ENCODE measurements at regions not wholly inside any gene's neighbourhood (a gene's known extent, or its start where the extent isn't known, plus 50 kb on each side); places are given as distances from the start of the nearest gene placed in this dataset.
"Not testable (repeated sequence)": the region's sequence is repeated elsewhere in the genome, so short reads cannot be mapped to it uniquely, and the experiment has no call there.

- H3K4me1 ChIP-seq (ENCODE audit: control insufficient read depth in 3 of 3, insufficient read depth in 3 of 3, low read length in 3 of 3): peaks cover 13 to 28% (median 15%) of the 10 kb centered on the region in 3 donors
- H3K36me3 ChIP-seq (ENCODE audit: control insufficient read depth in 3 of 3, insufficient read depth in 3 of 3, low read length in 3 of 3); H3K9ac ChIP-seq (ENCODE audit: low read depth in 1 of 3, low read length in 3 of 3): not testable (repeated sequence)
Measured at GRCh38 chr3:194056323-194056722, 79.6 kb upstream of the HES1 start.

DNA sequence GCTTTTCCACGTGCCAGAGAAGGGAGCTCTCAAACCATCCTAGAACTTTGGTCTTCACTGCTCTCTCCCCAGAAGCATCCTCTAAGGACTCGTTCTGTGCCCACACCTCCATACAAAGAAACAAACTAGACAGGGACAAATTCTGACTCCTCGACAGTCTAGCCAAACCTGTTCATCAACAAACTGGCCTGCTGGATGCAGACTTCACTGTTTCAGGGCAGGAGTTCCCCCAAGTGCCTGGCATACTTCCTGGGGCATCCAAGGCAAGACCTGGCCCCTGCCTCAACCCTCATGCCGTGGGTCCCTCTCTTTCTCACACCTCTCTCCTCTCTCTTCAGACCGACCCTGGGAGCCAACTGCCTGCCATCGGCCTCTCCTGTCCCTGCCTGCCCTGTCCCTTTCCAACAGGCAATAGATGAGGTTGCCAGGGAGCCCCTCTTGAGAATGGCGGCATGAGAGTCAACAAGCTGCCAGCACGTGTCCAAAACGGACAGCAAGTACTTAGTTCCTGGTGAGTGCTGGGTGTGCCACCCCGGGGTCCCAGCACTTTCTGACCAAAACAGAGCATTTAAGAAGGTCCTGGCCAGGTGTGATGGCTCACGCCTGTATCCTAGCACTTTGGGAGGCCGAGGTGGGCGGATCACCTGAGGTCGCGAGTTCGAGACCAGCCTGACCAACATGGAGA is 79.1 kb upstream of the HES1 start:
- H3K36me3 ChIP-seq (ENCODE audit: control insufficient read depth in 3 of 3, insufficient read depth in 3 of 3, low read length in 3 of 3): no peaks in the 10 kb centered on the region
- H3K27ac ChIP-seq (ENCODE audit: low read depth, low read length): no peak overlapping the region
- no peak overlapping the region for H3K4me3 ChIP-seq (ENCODE audit: low read length in 3 of 3)
- H3K9ac ChIP-seq (ENCODE audit: low read depth in 1 of 3, low read length in 3 of 3): no peak overlapping the region
- no peaks in the 10 kb centered on the region for H3K9me3 ChIP-seq (ENCODE audit: control insufficient read depth in 3 of 3, low read length in 3 of 3)
- no peaks in the 10 kb centered on the region for H3K27me3 ChIP-seq (ENCODE audit: control insufficient read depth in 3 of 3, insufficient read depth in 3 of 3, low read length in 3 of 3)
- peaks cover 15 to 31% (median 17%) of the 10 kb centered on the region in 3 donors for H3K4me1 ChIP-seq (ENCODE audit: control insufficient read depth in 3 of 3, insufficient read depth in 3 of 3, low read length in 3 of 3)

More at GRCh38 chr3:194056323-194056722, 79.6 kb upstream of the HES1 start:
- not testable (repeated sequence) for H3K4me3 ChIP-seq (ENCODE audit: low read length in 3 of 3); H3K27ac ChIP-seq (ENCODE audit: low read depth, low read length); H3K9me3 ChIP-seq (ENCODE audit: control insufficient read depth in 3 of 3, low read length in 3 of 3); H3K27me3 ChIP-seq (ENCODE audit: control insufficient read depth in 3 of 3, insufficient read depth in 3 of 3, low read length in 3 of 3)

- Histone ChIP-seq H3K9me3 (ENCODE audit: control insufficient read depth in 3 of 3, low read length in 3 of 3) (no peaks in the 10 kb centered on the region), H3K9ac (ENCODE audit: low read depth in 1 of 3, low read length in 3 of 3) (peak overlapping the region in 2 of 3 donors; percentile 10 to 28), H3K36me3 (ENCODE audit: control insufficient read depth in 3 of 3, insufficient read depth in 3 of 3, low read length in 3 of 3) (no peaks in the 10 kb centered on the region)
Measured at GRCh38 chr3:194057570-194058188, 78.3 kb upstream of the HES1 start.

DNA sequence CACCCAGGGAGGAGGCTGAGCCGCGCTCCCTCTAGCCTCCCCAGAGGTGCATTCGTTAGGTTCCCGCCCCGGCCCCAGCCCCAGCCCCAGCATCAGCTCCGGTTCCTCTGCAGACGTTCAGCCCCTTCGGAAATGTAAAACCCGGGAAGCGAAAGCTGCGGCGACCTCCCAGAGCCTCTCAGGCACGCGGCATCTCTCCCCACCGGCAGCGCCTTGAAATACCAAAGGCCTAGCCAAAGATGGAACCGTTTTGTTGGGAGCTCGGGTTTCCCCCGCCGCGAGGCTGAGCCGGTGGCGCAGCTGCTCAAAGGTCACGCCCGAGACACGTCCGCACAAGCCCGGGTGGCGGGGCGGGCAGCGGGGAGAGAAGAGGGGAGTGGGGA is 77.8 kb upstream of the HES1 start:
- peak overlapping the region in 2 of 3 donors; percentile 42 to 59 for H3K4me3 ChIP-seq (ENCODE audit: low read length in 3 of 3)
- H3K36me3 ChIP-seq (ENCODE audit: control insufficient read depth in 3 of 3, insufficient read depth in 3 of 3, low read length in 3 of 3): no peaks in the 10 kb centered on the region
- H3K27ac ChIP-seq (ENCODE audit: low read depth, low read length): peak overlapping the region; percentile 42
- peak overlapping the region in 2 of 3 donors; percentile 10 to 28 for H3K9ac ChIP-seq (ENCODE audit: low read depth in 1 of 3, low read length in 3 of 3)
- no peaks in the 10 kb centered on the region for H3K9me3 ChIP-seq (ENCODE audit: control insufficient read depth in 3 of 3, low read length in 3 of 3)
- H3K4me1 ChIP-seq (ENCODE audit: control insufficient read depth in 3 of 3, insufficient read depth in 3 of 3, low read length in 3 of 3): peaks cover 17 to 31% (median 17%) of the 10 kb centered on the region in 3 donors
- no peaks in the 10 kb centered on the region for H3K27me3 ChIP-seq (ENCODE audit: control insufficient read depth in 3 of 3, insufficient read depth in 3 of 3, low read length in 3 of 3)

More at GRCh38 chr3:194057570-194058188, 78.3 kb upstream of the HES1 start:
- Histone ChIP-seq H3K27ac (ENCODE audit: low read depth, low read length) (peak overlapping the region; percentile 42), H3K4me3 (ENCODE audit: low read length in 3 of 3) (peak overlapping the region in 2 of 3 donors; percentile 42 to 59), H3K27me3 (ENCODE audit: control insufficient read depth in 3 of 3, insufficient read depth in 3 of 3, low read length in 3 of 3) (no peaks in the 10 kb centered on the region), H3K4me1 (ENCODE audit: control insufficient read depth in 3 of 3, insufficient read depth in 3 of 3, low read length in 3 of 3) (peaks cover 15 to 31% (median 17%) of the 10 kb centered on the region in 3 donors)

DNA sequence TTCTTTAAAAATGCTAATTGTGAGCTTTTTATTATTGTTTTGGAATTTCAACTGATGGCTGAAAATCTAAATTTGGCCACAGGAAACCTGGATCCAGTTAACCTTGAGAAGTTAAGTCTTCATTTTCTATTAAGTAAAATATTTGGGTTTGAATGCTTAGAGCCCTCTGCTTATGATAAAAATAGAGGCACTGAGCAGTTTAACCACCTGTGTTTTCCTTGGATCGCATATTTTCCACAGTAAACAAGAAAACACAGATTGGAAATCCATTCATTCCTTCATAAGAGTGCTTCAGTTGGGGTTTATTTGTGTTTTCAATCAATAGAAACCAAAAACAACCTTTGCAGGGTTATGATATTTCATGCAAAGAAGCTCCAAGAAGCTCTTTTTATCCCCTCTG is 77.2 kb upstream of the HES1 start:
- no peaks in the 10 kb centered on the region for H3K36me3 ChIP-seq (ENCODE audit: control insufficient read depth in 3 of 3, insufficient read depth in 3 of 3, low read length in 3 of 3)
- H3K9ac ChIP-seq (ENCODE audit: low read depth in 1 of 3, low read length in 3 of 3): peak overlapping the region; percentile 33 to 72 (median 34)
- no peaks in the 10 kb centered on the region for H3K9me3 ChIP-seq (ENCODE audit: control insufficient read depth in 3 of 3, low read length in 3 of 3)
- H3K4me1 ChIP-seq (ENCODE audit: control insufficient read depth in 3 of 3, insufficient read depth in 3 of 3, low read length in 3 of 3): peaks cover 17 to 32% (median 23%) of the 10 kb centered on the region in 3 donors
- H3K4me3 ChIP-seq (ENCODE audit: low read length in 3 of 3): peak overlapping the region in 1 of 3 donors; percentile 23
- peak overlapping the region; percentile 48 for H3K27ac ChIP-seq (ENCODE audit: low read depth, low read length)
- H3K27me3 ChIP-seq (ENCODE audit: control insufficient read depth in 3 of 3, insufficient read depth in 3 of 3, low read length in 3 of 3): no peaks in the 10 kb centered on the region

DNA sequence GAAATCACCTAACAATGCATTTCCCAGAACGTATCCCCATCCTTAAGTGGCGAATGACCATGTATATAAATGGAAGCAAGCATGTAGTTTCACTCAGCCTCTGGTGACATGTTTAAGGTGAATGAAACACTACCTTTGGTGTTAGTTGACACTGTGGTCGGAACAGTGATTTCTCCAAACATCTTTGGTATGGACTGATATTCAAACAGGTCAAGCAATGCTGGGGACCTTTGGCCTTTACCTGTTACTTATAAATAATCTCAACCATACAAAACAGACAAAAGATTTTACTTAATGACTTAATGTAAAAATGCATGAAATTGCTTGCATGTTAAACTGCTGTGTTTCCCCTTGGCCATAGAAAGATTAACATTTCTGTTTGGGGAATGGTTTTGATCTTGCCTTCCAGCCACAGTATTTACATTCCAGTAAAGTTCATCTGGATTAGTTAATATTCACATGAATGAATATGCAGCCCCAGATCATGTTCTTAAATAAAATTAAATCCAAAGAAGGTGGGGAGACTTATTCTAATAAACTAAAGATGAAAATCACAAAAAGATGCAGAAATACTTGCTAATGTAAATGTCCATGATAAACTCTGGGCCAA is 74.4 kb upstream of the HES1 start:
- no peak overlapping the region for H3K9ac ChIP-seq (ENCODE audit: low read depth in 1 of 3, low read length in 3 of 3)
- no peak overlapping the region for H3K4me3 ChIP-seq (ENCODE audit: low read length in 3 of 3)
- H3K9me3 ChIP-seq (ENCODE audit: control insufficient read depth in 3 of 3, low read length in 3 of 3): no peaks in the 10 kb centered on the region
- no peaks in the 10 kb centered on the region for H3K36me3 ChIP-seq (ENCODE audit: control insufficient read depth in 3 of 3, insufficient read depth in 3 of 3, low read length in 3 of 3)
- H3K27me3 ChIP-seq (ENCODE audit: control insufficient read depth in 3 of 3, insufficient read depth in 3 of 3, low read length in 3 of 3): no peaks in the 10 kb centered on the region
- H3K4me1 ChIP-seq (ENCODE audit: control insufficient read depth in 3 of 3, insufficient read depth in 3 of 3, low read length in 3 of 3): peaks cover 32 to 49% (median 44%) of the 10 kb centered on the region in 3 donors
- H3K27ac ChIP-seq (ENCODE audit: low read depth, low read length): peak overlapping the region; percentile 17

DNA sequence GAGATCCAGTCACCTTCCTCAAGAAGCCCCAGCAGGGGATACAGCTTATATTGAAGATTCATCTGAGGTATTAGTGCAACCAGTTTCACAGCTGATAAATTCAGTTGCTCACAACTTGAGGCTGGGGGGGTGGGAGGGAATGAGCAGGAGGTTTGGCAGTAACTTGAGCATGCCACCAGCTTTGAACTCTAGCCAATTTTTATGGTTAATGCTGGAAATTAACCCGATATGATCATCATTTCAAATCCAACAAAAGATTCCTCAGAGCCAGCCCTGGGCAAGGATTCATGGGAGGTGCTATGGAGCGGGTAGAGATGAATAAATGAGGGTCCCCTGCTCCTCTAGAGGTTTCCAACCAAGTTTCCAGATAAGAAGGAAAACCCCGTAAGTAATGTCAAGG is 73.1 kb upstream of the HES1 start:
- H3K27ac ChIP-seq (ENCODE audit: low read depth, low read length): no peak overlapping the region

DNA sequence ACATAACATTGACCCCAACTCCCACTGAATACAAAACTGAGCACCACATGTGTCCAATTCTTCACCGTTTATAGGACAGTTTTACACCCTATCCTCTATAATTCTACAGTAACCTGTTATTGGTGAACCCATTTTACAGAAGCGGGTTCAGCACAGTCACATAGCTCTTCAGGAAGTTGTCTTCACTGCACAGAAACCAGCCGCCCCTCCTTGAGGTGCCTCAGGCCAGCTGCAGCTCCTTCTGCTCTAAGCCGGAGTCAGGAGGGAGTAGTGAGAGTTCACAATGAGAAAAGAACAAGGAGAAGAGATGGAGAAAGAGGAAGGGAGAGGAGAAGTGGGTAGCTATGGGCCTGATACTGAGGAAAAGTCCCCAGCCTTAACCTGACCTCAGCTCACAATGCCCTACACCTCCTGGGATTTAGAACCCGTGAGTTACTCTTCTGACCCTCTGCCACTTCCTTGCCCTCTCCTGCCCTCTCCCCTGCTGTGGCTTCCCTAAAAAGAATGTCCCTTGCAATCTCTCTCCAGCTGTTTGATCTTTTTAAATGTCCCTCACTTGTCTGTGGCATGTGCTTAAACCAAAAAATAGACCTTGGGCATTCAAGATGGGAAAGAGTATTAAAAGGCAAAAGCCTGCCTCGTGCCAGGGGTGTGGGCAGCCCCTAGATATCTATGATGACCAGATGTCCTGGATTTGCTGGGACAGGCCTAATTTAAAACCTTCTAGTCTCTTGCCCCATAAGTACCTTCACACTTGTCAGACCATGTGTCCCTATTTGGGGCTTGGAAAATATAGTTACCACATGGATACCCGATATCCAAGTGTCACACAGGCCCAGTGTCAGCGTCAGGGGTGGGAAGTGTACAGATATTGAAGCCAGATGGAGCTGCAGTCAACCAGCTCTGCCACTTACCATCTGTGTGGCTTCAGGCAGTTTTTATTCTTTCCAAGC is 71.3 kb upstream of the HES1 start:
- Histone ChIP-seq H3K4me1 (ENCODE audit: control insufficient read depth in 3 of 3, insufficient read depth in 3 of 3, low read length in 3 of 3) (peaks cover 23 to 44% (median 39%) of the 10 kb centered on the region in 3 donors), H3K27ac (ENCODE audit: low read depth, low read length) (peak overlapping the region; percentile 79), H3K9ac (ENCODE audit: low read depth in 1 of 3, low read length in 3 of 3) (peak overlapping the region in 1 of 3 donors; percentile 57), H3K27me3 (ENCODE audit: control insufficient read depth in 3 of 3, insufficient read depth in 3 of 3, low read length in 3 of 3) (no peaks in the 10 kb centered on the region), H3K9me3 (ENCODE audit: control insufficient read depth in 3 of 3, low read length in 3 of 3) (no peaks in the 10 kb centered on the region), H3K36me3 (ENCODE audit: control insufficient read depth in 3 of 3, insufficient read depth in 3 of 3, low read length in 3 of 3) (no peaks in the 10 kb centered on the region), H3K4me3 (ENCODE audit: low read length in 3 of 3) (no peak overlapping the region)

More for the DNA sequence above, 73.1 kb upstream of the HES1 start:
- Histone ChIP-seq H3K9me3 (ENCODE audit: control insufficient read depth in 3 of 3, low read length in 3 of 3) (no peaks in the 10 kb centered on the region), H3K36me3 (ENCODE audit: control insufficient read depth in 3 of 3, insufficient read depth in 3 of 3, low read length in 3 of 3) (no peaks in the 10 kb centered on the region), H3K9ac (ENCODE audit: low read depth in 1 of 3, low read length in 3 of 3) (no peak overlapping the region), H3K4me3 (ENCODE audit: low read length in 3 of 3) (no peak overlapping the region), H3K27me3 (ENCODE audit: control insufficient read depth in 3 of 3, insufficient read depth in 3 of 3, low read length in 3 of 3) (no peaks in the 10 kb centered on the region), H3K4me1 (ENCODE audit: control insufficient read depth in 3 of 3, insufficient read depth in 3 of 3, low read length in 3 of 3) (peaks cover 29 to 48% (median 44%) of the 10 kb centered on the region in 3 donors)

- H3K4me3 ChIP-seq (ENCODE audit: low read length in 3 of 3); H3K9ac ChIP-seq (ENCODE audit: low read depth in 1 of 3, low read length in 3 of 3); H3K9me3 ChIP-seq (ENCODE audit: control insufficient read depth in 3 of 3, low read length in 3 of 3); H3K36me3 ChIP-seq (ENCODE audit: control insufficient read depth in 3 of 3, insufficient read depth in 3 of 3, low read length in 3 of 3); H3K27ac ChIP-seq (ENCODE audit: low read depth, low read length); H3K27me3 ChIP-seq (ENCODE audit: control insufficient read depth in 3 of 3, insufficient read depth in 3 of 3, low read length in 3 of 3): not testable (repeated sequence)
- H3K4me1 ChIP-seq (ENCODE audit: control insufficient read depth in 3 of 3, insufficient read depth in 3 of 3, low read length in 3 of 3): peaks cover 30 to 49% (median 40%) of the 10 kb centered on the region in 3 donors
Measured at GRCh38 chr3:194067327-194067726, 68.6 kb upstream of the HES1 start.
